ENCODE measurements at regions not wholly inside any gene's neighbourhood (a gene's known extent, or its start where the extent isn't known, plus 50 kb on each side); places are given as distances from the start of the nearest gene placed in this dataset.

GRCh38 chr12:66767536-66767935 is 88.7 kb upstream of the GRIP1 start:
- ATAC-seq: no peak
- in situ Hi-C loops (cut with HindIII; ENCODE audit: extremely low pct_ligation_motif_present, low pct_unique_long_range_greater_than_20kb): no loop called here
- no peaks in the 10 kb centered on the region for H3K27me3 ChIP-seq (ENCODE audit: control insufficient read depth in 1 of 2, insufficient read depth in 2 of 2, low read length in 2 of 2)
- intact Hi-C loops (cut with micrococcal nuclease; ENCODE audit: unreplicated experiment): no loop called here
- H3K9ac ChIP-seq (ENCODE audit: insufficient read depth, low read depth, low read length): no peak overlapping the region
- DNase-seq (ENCODE audit: low spot score): no peak
- POLR2A ChIA-PET: no interaction called here
- WGBS (ENCODE audit: low lambda C conversion rate): 2% methylated on average over 7 of the region's 7 CpGs
- no peak overlapping the region for H3K27ac ChIP-seq (ENCODE audit: extremely low read length, insufficient read depth, low read length)
- no peaks in the 10 kb centered on the region for H4K20me1 ChIP-seq (ENCODE audit: insufficient read depth, low read length)
- H3K4me1 ChIP-seq (ENCODE audit: insufficient read depth, low read length): no peaks in the 10 kb centered on the region
- CTCF ChIA-PET (ENCODE audit: low intra/inter-chr PET ratio, low total read pairs): no interaction called here
- H3K4me2 ChIP-seq (ENCODE audit: low read depth, low read length): no peak overlapping the region
- no peak overlapping the region for H3K4me3 ChIP-seq (replicated peaks in 1 of 3; ENCODE audit: insufficient read depth in 1 of 3, low read depth in 2 of 3, low read length in 3 of 3)
- no peaks in the 10 kb centered on the region for H3K36me3 ChIP-seq (replicated peaks in 1 of 2; ENCODE audit: control insufficient read depth in 1 of 2, insufficient read depth in 2 of 2, low read length in 2 of 2)
- BruUV-seq (replicated peaks): no TSS peak
- no peak overlapping the region for H2AFZ ChIP-seq (ENCODE audit: low read length)
- no peaks in the 10 kb centered on the region for H3K9me3 ChIP-seq (ENCODE audit: low read length)
- no peak for FAIRE-seq
- no peaks in the 10 kb centered on the region for H3K79me2 ChIP-seq (ENCODE audit: insufficient read depth, low read length)
- TF ChIP-seq SP4 (CRISPR knock-in tag; IDR thresholded peaks at IDR 0.05) (no peak), MNT (IDR thresholded peaks at IDR 0.05) (no peak), ZSCAN21 (CRISPR knock-in tag; IDR thresholded peaks at IDR 0.05; ENCODE audit: borderline replicate concordance) (no peak), EED (CRISPR knock-in tag; IDR thresholded peaks at IDR 0.05) (no peak), JARID2 (CRISPR knock-in tag; IDR thresholded peaks at IDR 0.05; ENCODE audit: insufficient replicate concordance) (no peak), MAFF (IDR thresholded peaks at IDR 0.05; ENCODE audit: low read depth, low read length) (no peak), IKZF4 (CRISPR knock-in tag; IDR thresholded peaks at IDR 0.05; ENCODE audit: borderline replicate concordance, low read depth, not compliant biosample characterization) (no peak), ZNF207 (IDR thresholded peaks at IDR 0.05; ENCODE audit: borderline replicate concordance) (no peak), RNF219 (CRISPR knock-in tag; IDR thresholded peaks at IDR 0.05) (no peak)

Data from HepG2 (cell line).